Upper lobe of left lung (tissue), 4 donors: ENCODE measurements at regions not wholly inside any gene's neighbourhood (a gene's known extent, or its start where the extent isn't known, plus 50 kb on each side); places are given as distances from the start of the nearest gene placed in this dataset.

Experiments
- EP300 ChIP-seq, 4 donors: sonication (generic); formaldehyde crosslinking; IDR thresholded peaks; one replicate each; pipeline ENCODE4 v1.5.1; 2017; ENCODE audit warnings: antibody characterized with exemption in 4 of 4, control low read depth in 2 of 4
- POLR2A ChIP-seq, 4 donors: fragments of 450-650 bp; IDR thresholded peaks; one replicate each; pipeline ENCODE4 v1.5.1; 2016 to 2017; ENCODE audit warnings: antibody characterized with exemption in 4 of 4, mild to moderate bottlenecking in 2 of 4
- POLR2AphosphoS5 ChIP-seq, 2 donors: sonication (generic); formaldehyde crosslinking; IDR thresholded peaks; one replicate each; pipeline ENCODE4 v1.5.1; 2017; ENCODE audit warnings: antibody characterized with exemption in 2 of 2
- TF ChIP-seq, protein P1 (sequence below), 6 experiments: fragments of 450-650 bp in 4 of 6; fragments of 200-600 bp in 2 of 6; sonication (generic) in 2 of 6; IDR thresholded peaks; one replicate each; pipeline ENCODE4 v1.5.1; 2016 to 2019; ENCODE audit warnings: antibody characterized with exemption in 6 of 6

DNA sequence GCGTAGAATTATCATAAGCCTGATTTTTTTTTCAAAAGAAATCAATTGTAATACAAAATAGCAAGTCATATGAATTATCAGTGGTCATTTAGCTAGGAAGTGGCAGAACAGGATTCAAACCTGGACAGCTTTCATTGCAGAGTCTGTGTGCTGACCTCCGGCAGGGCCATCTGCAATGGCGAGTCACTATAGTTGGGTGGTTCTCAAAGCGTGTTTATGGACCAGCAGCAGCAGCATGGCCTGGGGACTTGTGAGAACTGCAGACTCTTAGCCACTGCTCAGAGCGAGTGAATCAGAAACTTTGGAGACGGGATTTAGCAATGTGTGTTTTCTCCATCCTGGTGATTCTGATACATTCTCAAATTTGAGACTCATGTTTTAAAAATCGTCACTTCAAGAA lies 202.3 kb upstream of the SUCLG2 start:
- no peak for TF ChIP-seq POLR2A (IDR thresholded peaks at IDR 0.05)
- TF ChIP-seq EP300 (IDR thresholded peaks at IDR 0.05) = no peak
- TF ChIP-seq, protein P1, sequence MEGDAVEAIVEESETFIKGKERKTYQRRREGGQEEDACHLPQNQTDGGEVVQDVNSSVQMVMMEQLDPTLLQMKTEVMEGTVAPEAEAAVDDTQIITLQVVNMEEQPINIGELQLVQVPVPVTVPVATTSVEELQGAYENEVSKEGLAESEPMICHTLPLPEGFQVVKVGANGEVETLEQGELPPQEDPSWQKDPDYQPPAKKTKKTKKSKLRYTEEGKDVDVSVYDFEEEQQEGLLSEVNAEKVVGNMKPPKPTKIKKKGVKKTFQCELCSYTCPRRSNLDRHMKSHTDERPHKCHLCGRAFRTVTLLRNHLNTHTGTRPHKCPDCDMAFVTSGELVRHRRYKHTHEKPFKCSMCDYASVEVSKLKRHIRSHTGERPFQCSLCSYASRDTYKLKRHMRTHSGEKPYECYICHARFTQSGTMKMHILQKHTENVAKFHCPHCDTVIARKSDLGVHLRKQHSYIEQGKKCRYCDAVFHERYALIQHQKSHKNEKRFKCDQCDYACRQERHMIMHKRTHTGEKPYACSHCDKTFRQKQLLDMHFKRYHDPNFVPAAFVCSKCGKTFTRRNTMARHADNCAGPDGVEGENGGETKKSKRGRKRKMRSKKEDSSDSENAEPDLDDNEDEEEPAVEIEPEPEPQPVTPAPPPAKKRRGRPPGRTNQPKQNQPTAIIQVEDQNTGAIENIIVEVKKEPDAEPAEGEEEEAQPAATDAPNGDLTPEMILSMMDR (IDR thresholded peaks at IDR 0.05) = no peak
- TF ChIP-seq POLR2AphosphoS5 (IDR thresholded peaks at IDR 0.05) = no peak
